NCI-H1930 (cell line): ENCODE measurements at regions not wholly inside any gene's neighbourhood (a gene's known extent, or its start where the extent isn't known, plus 50 kb on each side); places are given as distances from the start of the nearest gene placed in this dataset.
"Not testable (repeated sequence)": the region's sequence is repeated elsewhere in the genome, so short reads cannot be mapped to it uniquely, and the experiment has no call there.

Experiments
- DNase-seq, 2 experiments: peaks; one replicate each; lab custom pipeline; 2025; lab: John Stamatoyannopoulos, UW

GRCh38 chr14:38973083-38973700 is 129.8 kb downstream of the SEC23A start:
- no peak for DNase-seq

GRCh38 chr14:38972511-38972910 is 130.5 kb downstream of the SEC23A start:
- DNase-seq: no peak

GRCh38 chr14:38971258-38971921 is 131.6 kb downstream of the SEC23A start:
- DNase-seq: no peak

- no peak for DNase-seq
These were observed 138.4 kb downstream of the SEC23A start for GRCh38 chr14:38964630-38965029.

GRCh38 chr14:38960946-38961531 is 142.0 kb downstream of the SEC23A start:
- DNase-seq: no peak

GRCh38 chr14:38959021-38959420 is 144.0 kb downstream of the SEC23A start:
- no peak for DNase-seq

- DNase-seq: no peak
These were observed 144.4 kb downstream of the SEC23A start for GRCh38 chr14:38958589-38958988.

GRCh38 chr14:38951451-38951850 is 151.6 kb downstream of the SEC23A start:
- no peak for DNase-seq

- DNase-seq: no peak
These were observed 152.4 kb downstream of the SEC23A start for GRCh38 chr14:38950676-38951075.

GRCh38 chr14:38948576-38948975 is 154.5 kb downstream of the SEC23A start:
- DNase-seq: no peak

- no peak for DNase-seq
These were observed 154.9 kb downstream of the SEC23A start for GRCh38 chr14:38948171-38948570.

GRCh38 chr14:38947343-38947742 is 155.7 kb downstream of the SEC23A start:
- no peak for DNase-seq

- DNase-seq: no peak
These were observed 158.3 kb downstream of the SEC23A start for GRCh38 chr14:38944691-38945090.

- no peak for DNase-seq
These were observed 161.5 kb downstream of the SEC23A start for GRCh38 chr14:38941488-38941887.

- DNase-seq: not testable (repeated sequence)
These were observed 170.4 kb downstream of the SEC23A start for GRCh38 chr14:38932653-38933000.

GRCh38 chr14:38931969-38932652 is 170.9 kb downstream of the SEC23A start:
- DNase-seq: no peak

GRCh38 chr14:38930898-38931297 is 172.1 kb downstream of the SEC23A start:
- no peak for DNase-seq

GRCh38 chr14:38930022-38930421 is 173.0 kb downstream of the SEC23A start:
- no peak for DNase-seq

- DNase-seq: no peak
These were observed 173.6 kb downstream of the SEC23A start for GRCh38 chr14:38929416-38929815.

- not testable (repeated sequence) for DNase-seq
These were observed 181.1 kb downstream of the SEC23A start for GRCh38 chr14:38921893-38922292.

- no peak for DNase-seq
These were observed 187.9 kb downstream of the SEC23A start for GRCh38 chr14:38915125-38915524.

GRCh38 chr14:38910092-38910491 is 192.9 kb downstream of the SEC23A start:
- DNase-seq: no peak

- no peak for DNase-seq
These were observed 198.1 kb downstream of the SEC23A start for GRCh38 chr14:38904959-38905358.
